Smooth muscle cell (in vitro differentiated cells): ENCODE measurements at regions not wholly inside any gene's neighbourhood (a gene's known extent, or its start where the extent isn't known, plus 50 kb on each side); places are given as distances from the start of the nearest gene placed in this dataset.
A peak's percentile ranks its signal among the peaks of the same experiment; 100 is the strongest.

Experiments
- DNase-seq: peaks from one replicate; lab custom pipeline; 2025; ENCODE audit not compliant: unreplicated experiment; lab: John Stamatoyannopoulos, UW
- H2AFZ ChIP-seq: fragments of 200-600 bp; sonication (generic); 2 replicates; pipeline ENCODE4 v1.6.0; 2016; ENCODE audit warnings: antibody characterized with exemption, low read depth, mild to moderate bottlenecking
- H3F3A ChIP-seq: fragments of 200-600 bp; sonication (generic); 2 replicates; pipeline ENCODE4 v1.6.0; 2017; ENCODE audit warnings: antibody characterized with exemption, low read depth
- H3K27ac ChIP-seq: fragments of 200-600 bp; sonication (generic); 2 replicates; pipeline ENCODE4 v1.5.1; 2016; ENCODE audit warnings: low read depth, mild to moderate bottlenecking
- H3K27me3 ChIP-seq: fragments of 200-600 bp; sonication (generic); 2 replicates; pipeline ENCODE4 v1.6.1; 2016; ENCODE audit warnings: low read depth, mild to moderate bottlenecking
- H3K36me3 ChIP-seq: fragments of 200-600 bp; sonication (generic); 2 replicates; pipeline ENCODE4 v1.5.1; 2016; ENCODE audit warnings: low read depth
- H3K4me1 ChIP-seq: fragments of 200-600 bp; sonication (generic); 2 replicates; pipeline ENCODE4 v1.5.1; 2016; ENCODE audit warnings: low read depth
- H3K4me2 ChIP-seq: fragments of 200-600 bp; sonication (generic); 2 replicates; pipeline ENCODE4 v1.6.0; 2016; ENCODE audit warnings: mild to moderate bottlenecking
- H3K4me3 ChIP-seq: fragments of 200-600 bp; sonication (generic); 2 replicates; pipeline ENCODE4 v1.5.1; 2016; ENCODE audit warnings: mild to moderate bottlenecking
- H3K79me2 ChIP-seq: fragments of 200-600 bp; sonication (generic); 2 replicates; pipeline ENCODE4 v1.6.0; 2016; ENCODE audit warnings: low read depth, mild to moderate bottlenecking
- H3K9ac ChIP-seq: fragments of 200-600 bp; sonication (generic); 2 replicates; pipeline ENCODE4 v1.6.0; 2016; ENCODE audit warnings: low read depth
- H3K9me3 ChIP-seq: fragments of 200-600 bp; sonication (generic); replicated peaks from 2 replicates; pipeline ENCODE4 v1.5.1; 2016; ENCODE audit warnings: low read depth
- H4K20me1 ChIP-seq: fragments of 200-600 bp; sonication (generic); 2 replicates; pipeline ENCODE4 v1.6.0; 2016; ENCODE audit warnings: low read depth
- WGBS: methylation state at CpG from one replicate; pipeline ENCODE4 v1.1.7; 2016; ENCODE audit warnings: low lambda C conversion rate; 5-methylcytosine and 5-hydroxymethylcytosine counted together
- TF ChIP-seq, protein P1 (sequence below): fragments of 200-600 bp; sonication (generic); IDR thresholded peaks from 2 replicates; pipeline ENCODE4 v1.5.1; 2017; ENCODE audit warnings: borderline replicate concordance, mild to moderate bottlenecking, antibody characterized with exemption; ENCODE audit not compliant: insufficient read depth, poor library complexity, severe bottlenecking

DNA sequence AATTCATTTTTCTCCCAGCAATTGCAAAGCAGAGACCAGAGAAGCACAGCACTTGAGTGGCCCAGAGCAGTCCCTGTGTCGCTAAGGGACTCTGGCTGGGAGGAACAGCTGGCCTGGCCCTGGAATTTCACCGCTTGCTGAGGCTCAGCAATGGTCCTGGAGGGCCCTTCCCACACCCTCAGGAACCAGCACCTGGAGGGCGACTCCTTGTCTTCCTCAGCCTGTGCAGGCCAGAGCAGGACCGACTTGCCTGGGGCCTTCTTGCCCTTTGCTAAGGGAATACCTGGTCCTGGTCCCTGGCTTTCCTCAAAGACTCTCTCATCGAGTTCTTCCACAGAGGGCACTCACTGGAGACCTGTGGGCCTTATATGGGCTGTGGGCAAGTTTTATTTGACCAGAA is 294.6 kb downstream of the RPLP1 start:
- 79% methylated on average over 5 of the region's 5 CpGs for WGBS
- H3F3A ChIP-seq, result peaks cover 5% of the 10 kb centered on the region
- H3K9ac ChIP-seq, result no peak overlapping the region
- no peaks in the 10 kb centered on the region for H3K9me3 ChIP-seq
- H3K4me2 ChIP-seq, result no peak overlapping the region
- no peaks in the 10 kb centered on the region for H3K27me3 ChIP-seq
- H3K27ac ChIP-seq, result no peak overlapping the region
- no peaks in the 10 kb centered on the region for H4K20me1 ChIP-seq
- no peak for DNase-seq
- no peaks in the 10 kb centered on the region for H3K36me3 ChIP-seq
- TF ChIP-seq, protein P1, sequence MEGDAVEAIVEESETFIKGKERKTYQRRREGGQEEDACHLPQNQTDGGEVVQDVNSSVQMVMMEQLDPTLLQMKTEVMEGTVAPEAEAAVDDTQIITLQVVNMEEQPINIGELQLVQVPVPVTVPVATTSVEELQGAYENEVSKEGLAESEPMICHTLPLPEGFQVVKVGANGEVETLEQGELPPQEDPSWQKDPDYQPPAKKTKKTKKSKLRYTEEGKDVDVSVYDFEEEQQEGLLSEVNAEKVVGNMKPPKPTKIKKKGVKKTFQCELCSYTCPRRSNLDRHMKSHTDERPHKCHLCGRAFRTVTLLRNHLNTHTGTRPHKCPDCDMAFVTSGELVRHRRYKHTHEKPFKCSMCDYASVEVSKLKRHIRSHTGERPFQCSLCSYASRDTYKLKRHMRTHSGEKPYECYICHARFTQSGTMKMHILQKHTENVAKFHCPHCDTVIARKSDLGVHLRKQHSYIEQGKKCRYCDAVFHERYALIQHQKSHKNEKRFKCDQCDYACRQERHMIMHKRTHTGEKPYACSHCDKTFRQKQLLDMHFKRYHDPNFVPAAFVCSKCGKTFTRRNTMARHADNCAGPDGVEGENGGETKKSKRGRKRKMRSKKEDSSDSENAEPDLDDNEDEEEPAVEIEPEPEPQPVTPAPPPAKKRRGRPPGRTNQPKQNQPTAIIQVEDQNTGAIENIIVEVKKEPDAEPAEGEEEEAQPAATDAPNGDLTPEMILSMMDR, result no peak
- H3K79me2 ChIP-seq, result no peaks in the 10 kb centered on the region
- H2AFZ ChIP-seq, result no peak overlapping the region
- H3K4me1 ChIP-seq, result no peaks in the 10 kb centered on the region
- no peak overlapping the region for H3K4me3 ChIP-seq

DNA sequence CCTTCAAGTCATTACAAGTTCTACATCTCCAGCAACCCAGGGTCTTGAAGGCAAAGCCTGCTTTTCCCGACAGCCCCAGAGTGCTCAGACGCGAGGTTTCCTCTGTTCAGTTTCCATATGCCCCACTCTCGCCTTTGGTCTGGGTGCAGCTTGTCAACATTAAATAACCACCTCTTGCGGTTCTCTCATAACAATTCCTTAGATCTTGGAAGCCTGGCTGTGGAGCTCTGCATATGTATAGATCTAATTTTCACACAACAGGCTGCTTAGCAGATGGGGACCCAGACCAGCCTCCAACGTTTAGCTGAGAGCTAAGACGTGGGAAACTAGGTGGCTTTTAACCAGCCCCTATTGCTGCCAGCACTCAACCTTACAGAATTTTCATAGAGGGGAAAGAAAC is 295.5 kb downstream of the RPLP1 start:
- Histone ChIP-seq H3K27ac (no peak overlapping the region), H3K4me1 (no peaks in the 10 kb centered on the region), H3K36me3 (no peaks in the 10 kb centered on the region), H3K4me2 (peak overlapping the region; percentile 27), H2AFZ (peak overlapping the region; percentile 24), H3K27me3 (no peaks in the 10 kb centered on the region), H3K9me3 (no peaks in the 10 kb centered on the region), H3K9ac (no peak overlapping the region), H3K4me3 (no peak overlapping the region), H3F3A (peaks cover 3% of the 10 kb centered on the region), H4K20me1 (no peaks in the 10 kb centered on the region), H3K79me2 (no peaks in the 10 kb centered on the region)
- 53% methylated on average over 7 of the region's 7 CpGs for WGBS
- no peak for DNase-seq
- TF ChIP-seq, protein P1, result no peak

DNA sequence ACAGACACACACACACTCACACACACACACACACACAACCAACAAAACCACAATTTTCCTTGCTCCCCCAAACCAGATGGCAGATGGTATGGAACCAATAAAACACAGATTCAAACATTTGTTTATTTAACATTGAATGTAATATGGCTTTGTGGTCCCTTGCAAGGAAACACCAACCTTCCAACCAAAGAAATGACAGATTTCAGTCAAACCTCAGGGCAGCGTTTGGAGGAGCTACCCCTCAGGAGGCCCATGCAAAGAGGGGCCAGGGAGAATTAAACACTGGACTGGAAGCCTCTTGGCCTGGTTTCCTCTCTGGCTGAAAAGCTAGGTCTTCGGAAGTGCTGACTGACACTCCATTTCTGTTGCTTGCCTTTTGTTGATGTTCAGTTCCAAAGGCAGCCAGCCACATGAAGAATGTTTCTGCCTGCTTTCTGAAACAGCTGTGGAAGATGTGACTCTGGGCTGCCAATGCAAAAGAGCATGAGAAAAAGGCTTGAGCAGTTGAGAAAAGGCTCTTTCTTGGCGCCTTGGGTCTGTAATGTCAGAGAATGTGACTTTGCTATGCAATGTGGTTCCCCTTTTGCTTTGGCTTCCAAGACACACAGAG is 296.1 kb downstream of the RPLP1 start:
- Histone ChIP-seq H3K79me2 (no peaks in the 10 kb centered on the region), H3K4me1 (no peaks in the 10 kb centered on the region), H3K9me3 (no peaks in the 10 kb centered on the region), H3K4me3 (no peak overlapping the region), H3K27ac (peak overlapping the region; percentile 3), H2AFZ (peak overlapping the region; percentile 18), H3K36me3 (no peaks in the 10 kb centered on the region), H3K9ac (no peak overlapping the region), H4K20me1 (no peaks in the 10 kb centered on the region), H3K27me3 (no peaks in the 10 kb centered on the region), H3K4me2 (peak overlapping the region; percentile 27), H3F3A (peaks cover 3% of the 10 kb centered on the region)
- TF ChIP-seq, protein P1, result no peak
- WGBS, result 64% methylated on average over 3 of the region's 3 CpGs
- DNase-seq, result no peak

DNA sequence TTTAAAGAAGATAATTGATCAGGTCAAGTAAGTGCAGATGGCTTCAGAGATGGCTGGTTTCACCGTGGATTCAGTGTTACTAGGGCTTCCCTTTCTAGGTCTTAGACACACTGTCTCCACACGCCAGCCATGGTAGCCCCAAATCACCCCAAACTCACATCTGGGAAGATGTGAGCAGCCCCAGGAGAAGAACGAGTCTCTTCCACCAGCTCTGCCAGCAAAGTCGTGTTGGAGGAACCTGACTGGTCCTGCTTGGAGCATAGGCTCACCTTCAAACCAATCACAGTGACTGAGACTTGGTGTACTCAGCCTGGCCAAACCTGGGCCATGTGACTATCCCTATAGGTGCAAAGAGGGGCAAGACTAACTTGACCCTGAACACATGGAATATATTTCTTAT is 296.7 kb downstream of the RPLP1 start:
- Histone ChIP-seq H2AFZ (no peak overlapping the region), H3F3A (peaks cover 3% of the 10 kb centered on the region), H3K79me2 (no peaks in the 10 kb centered on the region), H3K27me3 (no peaks in the 10 kb centered on the region), H3K9me3 (no peaks in the 10 kb centered on the region), H3K9ac (no peak overlapping the region), H3K4me2 (no peak overlapping the region), H3K4me3 (no peak overlapping the region), H3K4me1 (no peaks in the 10 kb centered on the region), H3K36me3 (no peaks in the 10 kb centered on the region), H4K20me1 (no peaks in the 10 kb centered on the region), H3K27ac (no peak overlapping the region)
- TF ChIP-seq, protein P1, result no peak
- DNase-seq, result no peak
- 91% methylated on average over 4 of the region's 4 CpGs for WGBS
